ENCODE measurements at regions not wholly inside any gene's neighbourhood (a gene's known extent, or its start where the extent isn't known, plus 50 kb on each side); places are given as distances from the start of the nearest gene placed in this dataset.

DNA sequence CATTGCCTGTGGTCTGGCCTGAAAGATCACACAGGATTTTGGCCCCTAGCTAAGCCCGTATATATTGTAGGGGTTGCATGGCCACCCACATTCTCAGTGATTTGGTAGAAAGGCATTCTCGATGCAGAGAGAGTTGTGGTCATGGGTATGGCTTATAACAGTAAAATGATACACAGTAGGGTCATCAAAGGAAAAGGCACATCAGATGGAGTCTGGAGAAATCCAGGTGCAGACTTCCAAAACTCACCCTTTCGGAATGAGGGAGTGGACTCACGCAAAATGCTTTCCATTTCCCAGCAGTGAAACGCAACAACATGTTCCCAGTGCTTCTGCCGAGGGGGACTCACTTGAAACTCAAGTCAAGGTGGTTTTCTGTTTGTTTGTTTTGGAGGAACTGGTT is 802.5 kb upstream of the SLITRK1 start:
- TF ChIP-seq, protein P1, sequence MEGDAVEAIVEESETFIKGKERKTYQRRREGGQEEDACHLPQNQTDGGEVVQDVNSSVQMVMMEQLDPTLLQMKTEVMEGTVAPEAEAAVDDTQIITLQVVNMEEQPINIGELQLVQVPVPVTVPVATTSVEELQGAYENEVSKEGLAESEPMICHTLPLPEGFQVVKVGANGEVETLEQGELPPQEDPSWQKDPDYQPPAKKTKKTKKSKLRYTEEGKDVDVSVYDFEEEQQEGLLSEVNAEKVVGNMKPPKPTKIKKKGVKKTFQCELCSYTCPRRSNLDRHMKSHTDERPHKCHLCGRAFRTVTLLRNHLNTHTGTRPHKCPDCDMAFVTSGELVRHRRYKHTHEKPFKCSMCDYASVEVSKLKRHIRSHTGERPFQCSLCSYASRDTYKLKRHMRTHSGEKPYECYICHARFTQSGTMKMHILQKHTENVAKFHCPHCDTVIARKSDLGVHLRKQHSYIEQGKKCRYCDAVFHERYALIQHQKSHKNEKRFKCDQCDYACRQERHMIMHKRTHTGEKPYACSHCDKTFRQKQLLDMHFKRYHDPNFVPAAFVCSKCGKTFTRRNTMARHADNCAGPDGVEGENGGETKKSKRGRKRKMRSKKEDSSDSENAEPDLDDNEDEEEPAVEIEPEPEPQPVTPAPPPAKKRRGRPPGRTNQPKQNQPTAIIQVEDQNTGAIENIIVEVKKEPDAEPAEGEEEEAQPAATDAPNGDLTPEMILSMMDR (IDR thresholded peaks at IDR 0.05), result no peak
- TF ChIP-seq POLR2AphosphoS5 (IDR thresholded peaks at IDR 0.05), result no peak
